GM18870 (cell line): ENCODE measurements at regions not wholly inside any gene's neighbourhood (a gene's known extent, or its start where the extent isn't known, plus 50 kb on each side); places are given as distances from the start of the nearest gene placed in this dataset.

Experiments
- ATAC-seq: cut with Tn5 transposase; IDR thresholded peaks from one replicate; pipeline ENCODE4 v1.9.1; 2021; ENCODE audit warnings: moderate library complexity; ENCODE audit not compliant: unreplicated experiment

DNA sequence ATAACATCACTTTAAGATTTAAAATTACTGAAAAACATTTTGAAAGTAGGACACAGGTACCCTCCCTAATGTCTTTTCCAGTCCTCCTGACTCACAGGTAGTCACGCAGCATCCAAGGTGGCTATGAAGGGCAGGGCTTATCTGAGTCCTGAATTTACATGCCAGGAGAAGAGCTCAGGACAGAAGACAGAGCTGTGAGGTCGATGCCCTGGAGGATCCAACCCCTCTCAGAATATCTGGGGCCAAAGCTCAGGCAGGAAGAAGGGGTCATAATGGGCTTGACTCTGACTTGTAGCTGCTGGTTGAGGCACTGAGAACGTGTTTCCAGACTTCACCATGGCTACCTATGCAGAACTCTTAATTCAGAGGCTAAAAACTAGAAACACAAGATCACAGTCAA is 177.5 kb downstream of the AASDH start:
- ATAC-seq = no peak

GRCh38 chr4:56208103-56208502 is 179.2 kb downstream of the AASDH start:
- no peak for ATAC-seq

GRCh38 chr4:56206258-56206657 is 181.0 kb downstream of the AASDH start:
- ATAC-seq = no peak

GRCh38 chr4:56200275-56200674 is 187.0 kb downstream of the AASDH start:
- no peak for ATAC-seq

GRCh38 chr4:56198265-56198664 is 189.0 kb downstream of the AASDH start:
- no peak for ATAC-seq

DNA sequence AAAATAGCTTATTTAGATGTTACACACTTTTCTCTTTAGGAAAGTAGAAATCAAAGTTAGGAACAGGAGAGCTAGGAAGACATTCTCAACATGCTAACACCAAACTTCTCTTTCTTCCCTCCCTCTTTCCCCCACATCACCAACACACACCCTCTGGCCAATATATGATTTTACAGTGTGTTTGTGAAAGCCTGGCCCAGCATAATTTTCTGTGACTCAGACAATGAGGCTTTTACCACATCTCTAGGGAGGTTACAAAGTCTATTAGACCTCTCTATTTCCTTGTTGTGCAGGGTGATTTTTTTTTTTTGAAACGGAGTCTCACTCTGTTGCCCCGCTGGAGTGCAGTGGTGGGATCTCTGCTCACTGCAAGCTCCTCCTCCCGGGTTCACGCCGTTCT is 189.9 kb downstream of the AASDH start:
- no peak for ATAC-seq

- ATAC-seq = no peak
These were observed 192.3 kb downstream of the AASDH start for GRCh38 chr4:56195025-56195424.

GRCh38 chr4:56191534-56191933 is 195.8 kb downstream of the AASDH start:
- no peak for ATAC-seq

GRCh38 chr4:56187688-56188087 is 199.6 kb downstream of the AASDH start:
- no peak for ATAC-seq

GRCh38 chr4:56186808-56187523 is 200.3 kb downstream of the AASDH start:
- no peak for ATAC-seq

DNA sequence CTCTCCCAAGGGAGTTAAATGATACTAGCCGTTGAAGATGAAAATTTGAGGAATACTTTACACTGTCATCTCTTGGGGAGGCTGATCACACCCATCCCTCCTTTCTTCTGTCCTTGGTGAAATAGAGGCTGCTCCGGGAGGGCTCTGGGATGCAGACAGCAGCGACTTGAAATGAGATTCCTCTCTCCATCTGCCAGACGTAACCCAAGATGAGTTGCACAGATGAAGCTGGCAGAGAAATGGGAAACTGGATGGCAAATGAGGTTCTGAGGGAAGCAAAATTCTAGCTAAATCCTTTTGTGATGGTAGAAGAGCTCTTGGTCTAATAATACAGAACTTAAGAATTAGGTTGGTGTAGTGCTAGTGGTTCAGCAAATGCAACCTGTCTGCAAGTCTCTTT is 201.4 kb downstream of the AASDH start:
- ATAC-seq = no peak

GRCh38 chr4:56184214-56184613 is 203.1 kb downstream of the AASDH start:
- ATAC-seq = no peak

DNA sequence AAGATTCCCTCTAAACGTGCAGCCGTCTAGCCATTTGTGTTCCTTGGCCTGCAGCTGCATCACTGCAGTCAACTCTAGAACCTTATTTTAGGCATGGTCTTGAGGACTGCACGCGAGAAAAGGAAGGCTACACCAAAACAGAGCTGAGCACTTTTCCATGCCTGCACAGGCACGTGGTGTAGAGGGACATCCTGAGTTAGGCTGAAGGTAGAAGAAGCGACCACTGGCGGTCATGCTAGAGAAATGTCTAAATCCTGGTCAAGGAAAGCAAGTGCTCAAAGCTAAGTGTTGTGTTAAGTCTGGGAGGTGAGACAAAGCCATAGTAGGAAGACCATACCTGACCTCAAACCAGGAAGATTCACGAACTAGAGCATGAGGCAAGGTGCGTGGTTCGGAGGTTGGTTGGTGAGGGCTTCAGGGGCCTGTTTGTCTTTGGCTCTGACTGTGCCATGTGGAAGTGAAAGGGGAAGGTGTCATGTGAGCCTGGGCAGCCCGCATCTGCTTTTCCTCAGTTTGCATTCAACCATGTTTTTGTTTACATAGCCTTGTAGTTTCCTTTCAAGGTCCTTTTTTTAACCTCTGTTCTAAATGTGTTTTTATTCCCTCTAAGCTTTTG is 203.8 kb downstream of the AASDH start:
- ATAC-seq = peak; percentile 72

DNA sequence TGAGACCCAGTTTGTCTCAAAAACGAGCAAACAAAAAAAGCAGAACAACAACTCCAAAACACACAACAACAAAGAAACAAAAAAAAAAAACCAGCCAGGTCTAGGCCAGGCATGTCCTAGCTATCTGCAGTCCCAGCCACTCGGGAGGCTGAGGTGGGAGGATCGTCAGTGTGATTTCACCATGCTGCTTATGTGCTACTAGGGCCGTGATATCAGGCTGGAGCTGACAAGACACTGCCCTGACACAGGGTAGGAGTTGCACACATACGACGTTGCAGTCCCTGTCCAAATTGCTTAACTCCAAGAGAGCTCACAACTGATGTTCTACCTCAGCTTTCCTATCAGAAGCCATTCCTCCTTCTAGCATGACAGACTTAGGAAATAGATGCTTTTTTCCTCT is 204.9 kb downstream of the AASDH start:
- no peak for ATAC-seq

DNA sequence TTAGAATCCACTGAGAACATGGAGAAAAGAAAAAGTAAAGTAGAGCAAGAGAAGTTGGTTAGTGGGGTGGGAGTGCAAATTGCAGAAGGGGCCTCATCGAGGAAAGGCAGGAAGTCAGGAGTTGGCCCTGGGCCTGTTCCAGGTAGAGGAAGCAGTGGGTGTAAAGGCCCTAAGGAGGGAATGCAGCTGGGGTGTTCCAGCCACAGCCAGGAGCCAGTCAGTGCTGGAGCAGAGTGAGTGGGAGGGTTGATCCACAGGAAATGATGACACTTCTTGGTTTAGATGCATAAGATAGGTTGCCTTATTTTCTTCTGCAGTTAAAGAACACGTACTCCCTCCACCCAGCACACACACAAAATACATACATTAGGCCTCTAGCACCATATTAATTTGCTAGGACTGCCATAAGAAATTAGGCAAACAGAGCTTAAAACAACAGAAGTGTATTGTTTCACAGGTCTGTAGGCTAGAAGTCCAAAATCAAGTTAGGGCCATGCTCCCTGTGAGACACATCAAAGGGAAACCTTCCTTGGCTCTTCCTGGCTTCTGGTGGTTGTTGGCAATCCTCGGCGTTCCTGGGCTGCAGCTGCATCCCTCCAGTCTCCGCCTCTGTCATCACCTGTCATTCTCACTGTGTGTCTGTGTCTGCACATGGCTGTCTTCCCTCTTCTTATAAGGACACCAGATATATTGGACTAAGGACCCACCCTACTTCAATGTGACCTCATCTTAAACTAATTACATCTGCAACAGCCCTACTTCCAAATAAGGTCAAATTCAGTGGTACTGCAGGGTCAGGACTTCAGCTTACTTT is 205.9 kb downstream of the AASDH start:
- no peak for ATAC-seq

DNA sequence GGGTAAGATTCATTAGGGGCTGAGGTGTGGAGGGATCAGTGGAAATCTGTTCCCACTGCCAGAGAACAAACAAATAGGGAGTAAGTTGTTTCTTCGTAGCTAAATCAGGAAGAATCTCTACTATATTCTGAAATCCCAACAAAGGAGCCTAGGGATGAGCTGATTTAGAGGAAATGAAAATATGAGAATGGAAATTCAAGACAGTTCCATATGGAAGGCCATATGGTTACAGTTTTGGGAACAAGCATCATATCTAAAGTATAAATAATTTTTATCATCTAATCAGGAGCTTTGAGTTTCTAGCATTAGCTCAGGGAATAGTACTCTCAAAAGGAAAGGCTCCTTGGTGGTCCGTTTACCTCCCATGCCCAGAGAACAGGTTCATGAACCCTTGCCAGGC is 218.2 kb downstream of the AASDH start:
- no peak for ATAC-seq

DNA sequence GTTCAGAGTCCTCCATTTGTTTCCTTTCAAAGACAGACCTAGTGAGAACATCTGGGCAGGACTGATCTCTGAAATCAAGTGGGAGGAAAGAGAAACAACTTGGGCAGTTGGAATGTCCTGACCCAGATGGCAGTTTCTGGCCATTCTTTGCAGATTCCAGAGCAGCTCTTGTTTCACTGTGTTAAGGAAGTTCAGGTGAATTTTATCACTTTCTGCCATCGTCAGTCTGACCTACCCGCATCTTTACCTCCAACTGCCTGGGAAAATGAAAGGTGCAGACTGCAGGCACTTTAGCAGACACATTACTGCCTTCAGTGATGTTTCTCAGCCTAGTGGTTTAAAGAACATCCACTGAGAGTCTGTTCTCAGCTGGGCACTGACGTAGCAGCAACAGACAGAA is 216.2 kb downstream of the CEP135 start:
- ATAC-seq = no peak

DNA sequence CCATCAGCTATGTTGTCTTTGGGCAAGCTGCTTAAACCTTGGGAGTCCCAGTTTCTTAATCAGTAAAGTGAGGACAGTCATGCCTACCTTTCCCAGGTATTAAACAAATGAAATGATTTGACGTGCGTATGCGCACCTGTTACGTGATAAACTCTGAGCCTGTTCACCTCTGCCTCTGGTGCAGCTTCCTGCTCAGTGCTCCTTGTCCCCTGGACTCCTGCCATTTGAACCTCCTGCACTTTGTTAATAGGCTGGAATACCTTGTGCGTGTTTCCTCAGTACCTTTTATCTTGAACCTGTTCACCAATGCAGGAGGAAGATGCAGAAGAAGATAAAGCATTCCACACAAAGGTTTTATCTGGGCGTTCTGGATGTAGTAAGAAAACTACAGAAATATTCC is 211.9 kb downstream of the CEP135 start:
- no peak for ATAC-seq

- no peak for ATAC-seq
These were observed 209.7 kb downstream of the CEP135 start for GRCh38 chr4:56158483-56158882.

DNA sequence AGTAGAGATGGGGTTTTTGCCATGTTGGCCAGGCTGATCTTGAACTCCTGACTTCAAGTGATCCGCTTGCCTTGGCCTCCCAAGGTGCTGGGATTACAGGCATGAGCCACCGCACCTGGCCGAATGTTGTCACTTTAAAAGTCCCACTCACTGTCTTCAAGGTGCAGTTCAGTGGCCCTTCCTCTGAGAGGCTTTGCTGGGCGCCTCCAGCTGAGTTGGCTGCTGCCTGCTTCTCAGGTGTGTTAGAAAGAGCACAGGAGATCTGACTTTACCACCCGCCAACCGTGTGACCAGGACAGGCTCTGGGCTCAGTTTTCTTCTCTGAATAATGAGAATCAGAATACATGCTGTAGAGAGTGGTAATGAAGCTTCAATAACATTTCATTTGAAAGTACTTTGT is 207.4 kb downstream of the CEP135 start:
- ATAC-seq = no peak

- no peak for ATAC-seq
These were observed 206.7 kb downstream of the CEP135 start for GRCh38 chr4:56155432-56155831.

GRCh38 chr4:56149591-56149990 is 200.8 kb downstream of the CEP135 start:
- ATAC-seq = no peak
